IMR-90 (cell line): ENCODE measurements at regions not wholly inside any gene's neighbourhood (a gene's known extent, or its start where the extent isn't known, plus 50 kb on each side); places are given as distances from the start of the nearest gene placed in this dataset.
"Not testable (repeated sequence)": the region's sequence is repeated elsewhere in the genome, so short reads cannot be mapped to it uniquely, and the experiment has no call there.

Experiments
- ATAC-seq: fragments of 200-7000 bp; cut with Tn5 transposase; 2 replicates; pipeline ENCODE4 v1.9.1; 2020; ENCODE audit warnings: low read depth, mild to moderate bottlenecking, moderate library complexity
- BruUV-seq: library from RNA; stranded (reverse); fragments of 400-500 nt; replicated peaks from 2 replicates; lab custom pipeline; 2021; lab: Mats Ljungman, UMichigan
- CTCF ChIA-PET: fragments of 300-600 bp; formaldehyde crosslinking; extraction: SDS; loops from one replicate; lab custom pipeline; 2021; ENCODE audit warnings: antibody characterized with exemption; lab: Yijun Ruan, JAX
- POLR2A ChIA-PET: fragments of 300-600 bp; sonication (Branson Sonifier 250); formaldehyde crosslinking; loops from one replicate; lab custom pipeline; 2022; ENCODE audit warnings: antibody characterized with exemption; ENCODE audit not compliant: unreplicated experiment; lab: Charles Lee
- DNase-seq: peaks from one replicate; pipeline ENCODE4 v3.0.0; 2013
- H2AFZ ChIP-seq: replicated peaks from 2 replicates; pipeline ENCODE3; 2013; ENCODE audit warnings: low read length, mild to moderate bottlenecking; ENCODE audit not compliant: poor library complexity
- H2AK5ac ChIP-seq: 2 replicates; pipeline ENCODE4 v1.6.1; 2013; ENCODE audit warnings: low read depth, low read length, inconsistent platforms
- H2AK9ac ChIP-seq: replicated peaks from 2 replicates; pipeline ENCODE3; 2013; ENCODE audit warnings: mild to moderate bottlenecking, low read depth, low read length, moderate library complexity; ENCODE audit not compliant: poor library complexity
- H2BK120ac ChIP-seq: 2 replicates; pipeline ENCODE4 v1.6.1; 2013; ENCODE audit warnings: low read depth, low read length, inconsistent platforms
- H2BK15ac ChIP-seq: 3 replicates; pipeline ENCODE4 v1.6.1; 2013; ENCODE audit warnings: low read depth, low read length, inconsistent platforms
- H2BK20ac ChIP-seq: 2 replicates; pipeline ENCODE4 v1.6.1; 2013; ENCODE audit warnings: low read depth, mild to moderate bottlenecking, inconsistent platforms, low read length, moderate library complexity
- H2BK5ac ChIP-seq: 2 replicates; pipeline ENCODE4 v1.6.1; 2013; ENCODE audit warnings: mild to moderate bottlenecking, low read depth, low read length, inconsistent platforms; ENCODE audit not compliant: poor library complexity, severe bottlenecking
- H3K14ac ChIP-seq: replicated peaks from 2 replicates; pipeline ENCODE4 v1.6.1; 2013; ENCODE audit warnings: low read depth, low read length, inconsistent platforms
- H3K18ac ChIP-seq: 2 replicates; pipeline ENCODE4 v1.6.1; 2013; ENCODE audit warnings: low read depth, low read length, control low read depth
- H3K23ac ChIP-seq: 2 replicates; pipeline ENCODE4 v1.6.1; 2013; ENCODE audit warnings: low read depth, low read length, inconsistent platforms
- H3K27ac ChIP-seq: 2 replicates; pipeline ENCODE4 v1.5.1; 2013; ENCODE audit warnings: mild to moderate bottlenecking, control low read depth, low read length; ENCODE audit not compliant: insufficient read depth
- H3K27me3 ChIP-seq: 2 replicates; pipeline ENCODE4 v1.6.1; 2013; ENCODE audit warnings: low read length; ENCODE audit not compliant: control insufficient read depth, insufficient read depth
- H3K36me3 ChIP-seq: 2 replicates; pipeline ENCODE4 v1.6.1; 2013; ENCODE audit warnings: low read length, mixed read lengths; ENCODE audit not compliant: control insufficient read depth, insufficient read depth
- H3K4ac ChIP-seq: 2 replicates; pipeline ENCODE4 v1.6.1; 2013; ENCODE audit warnings: low read depth, low read length, inconsistent platforms
- H3K4me1 ChIP-seq: 2 replicates; pipeline ENCODE4 v1.6.1; 2013; ENCODE audit warnings: low read length, mixed read lengths; ENCODE audit not compliant: control insufficient read depth, insufficient read depth
- H3K4me2 ChIP-seq: 2 replicates; pipeline ENCODE4 v1.6.1; 2013; ENCODE audit warnings: low read depth, mild to moderate bottlenecking, control low read depth, low read length, moderate library complexity
- H3K4me3 ChIP-seq: 2 replicates; pipeline ENCODE4 v1.5.1; 2013; ENCODE audit warnings: low read depth, mild to moderate bottlenecking, control low read depth, low read length, moderate library complexity; ENCODE audit not compliant: insufficient read depth
- H3K56ac ChIP-seq: 2 replicates; pipeline ENCODE4 v1.6.1; 2013; ENCODE audit warnings: low read length, inconsistent platforms; ENCODE audit not compliant: insufficient read depth; ENCODE audit errors: extremely low read depth
- H3K79me1 ChIP-seq, 2 experiments: 2 replicates each; pipeline ENCODE4 v1.6.1; 2013; ENCODE audit warnings: low read length in 2 of 2, inconsistent platforms in 1 of 2, low read depth in 1 of 2
- H3K9ac ChIP-seq: 2 replicates; pipeline ENCODE4 v1.6.1; 2013; ENCODE audit warnings: low read depth, low read length, control low read depth
- H3K9me1 ChIP-seq: 2 replicates; pipeline ENCODE4 v1.6.1; 2013; ENCODE audit warnings: low read length, inconsistent platforms; ENCODE audit not compliant: insufficient read depth
- H3K9me3 ChIP-seq: 2 replicates; pipeline ENCODE4 v1.6.1; 2013; ENCODE audit warnings: low read length; ENCODE audit not compliant: control insufficient read depth, insufficient read depth
- H4K20me1 ChIP-seq: 2 replicates; pipeline ENCODE4 v1.6.1; 2013; ENCODE audit warnings: low read length, inconsistent platforms; ENCODE audit not compliant: insufficient read depth
- H4K5ac ChIP-seq: 2 replicates; pipeline ENCODE4 v1.6.1; 2013; ENCODE audit warnings: mild to moderate bottlenecking, low read depth, low read length, control low read depth
- H4K8ac ChIP-seq, 2 experiments: 2 replicates each; pipeline ENCODE4 v1.6.1; 2013; ENCODE audit warnings: low read depth in 2 of 2, low read length in 2 of 2, control low read depth in 1 of 2, inconsistent platforms in 1 of 2
- H4K91ac ChIP-seq: 2 replicates; pipeline ENCODE4 v1.6.1; 2013; ENCODE audit warnings: low read depth, low read length, inconsistent platforms; ENCODE audit not compliant: insufficient read depth
- CHD1 ChIP-seq: IDR thresholded peaks from 2 replicates; pipeline ENCODE4 v1.6.1; 2012; ENCODE audit warnings: low read depth, low read length, improper control_type of control experiment
- MAFK ChIP-seq: IDR thresholded peaks from 2 replicates; pipeline ENCODE4 v1.6.1; 2012; ENCODE audit warnings: low read depth, low read length, improper control_type of control experiment
- NFE2L2 ChIP-seq: fragments of 150-350 bp; IDR thresholded peaks from 2 replicates; pipeline ENCODE4 v1.6.1; 2016; ENCODE audit warnings: low read depth, mild to moderate bottlenecking, low read length
- WGBS, 2 experiments: methylation state at CpG; one replicate each; pipeline versions ENCODE4 v1.1.5 to v1.1.7; 2013; ENCODE audit warnings: missing lambda C conversion rate in 2 of 2; ENCODE audit not compliant: insufficient read length in 1 of 2; ENCODE audit errors: extremely low coverage in 2 of 2; 5-methylcytosine and 5-hydroxymethylcytosine counted together
- dilution Hi-C: fragments of 300-500 bp; cut with HindIII; formaldehyde crosslinking; loops from one replicate; pipeline ENCODE4 v1.14.3; 2018; ENCODE audit warnings: low sequenced_read_pairs; ENCODE audit not compliant: unreplicated experiment
- in situ Hi-C: fragments of 300-500 bp; cut with MboI; formaldehyde crosslinking; loops from 3 replicates; pipeline ENCODE4 v1.14.3; 2019; ENCODE audit warnings: low sequenced_read_pairs, inconsistent platforms, mixed read lengths
- intact Hi-C: fragments of 100-400 bp; cut with micrococcal nuclease; formaldehyde crosslinking; loops from 2 replicates; pipeline ENCODE4 v1.10.0; 2022

- Histone ChIP-seq H2BK120ac (no peak overlapping the region), H2BK5ac (no peak overlapping the region), H3K56ac (no peak overlapping the region), H4K20me1 (no peaks in the 10 kb centered on the region), H3K4me2 (no peak overlapping the region), H3K23ac (no peak overlapping the region), H3K9me1 (no peaks in the 10 kb centered on the region), H3K27me3 (no peaks in the 10 kb centered on the region), H3K27ac (no peak overlapping the region), H4K5ac (no peak overlapping the region), H3K79me1 (no peaks in the 10 kb centered on the region), H3K9ac (no peak overlapping the region), H3K4me3 (no peak overlapping the region), H3K4me1 (no peaks in the 10 kb centered on the region), H3K4ac (no peak overlapping the region), H3K9me3 (no peaks in the 10 kb centered on the region), H2AFZ (no peak overlapping the region), H2AK5ac (no peak overlapping the region), H3K18ac (no peak overlapping the region), H3K36me3 (no peaks in the 10 kb centered on the region), H2BK15ac (no peak overlapping the region), H2AK9ac (no peak overlapping the region), H4K8ac (no peak overlapping the region), H2BK20ac (no peak overlapping the region), H3K14ac (no peak overlapping the region), H4K91ac (no peak overlapping the region)
- ChIA-PET CTCF (interaction anchor here (0.6 kb wide), 1 partner anchor 1701 kb away, joined by 3 read pairs; no protein-coding TSS in a partner anchor), POLR2A (no interaction called here)
- ATAC-seq (no peak), DNase-seq (no peak)
- intact Hi-C loops (no loop called here), in situ Hi-C loops (loop anchor here (25.0 kb wide), 1 partner anchor 1099 kb away; the partner anchor contains the start of gene FAT4), dilution Hi-C loops (no loop called here)
- TF ChIP-seq NFE2L2 (no peak), MAFK (peak; percentile 64), CHD1 (no peak)
- no CpG with 5 or more reads among the region's 2 CpGs for WGBS, 2 experiments
- no TSS peak for BruUV-seq
Observed at GRCh38 chr4:126411047-126411446, 1096.3 kb downstream of the FAT4 start.

- BruUV-seq, H3K27me3 ChIP-seq, H3K18ac ChIP-seq, H3K14ac ChIP-seq, H4K20me1 ChIP-seq, DNase-seq, H3K9me3 ChIP-seq, H4K5ac ChIP-seq, H2BK15ac ChIP-seq, H3K36me3 ChIP-seq, H3K4me1 ChIP-seq, H3K9ac ChIP-seq, ATAC-seq, H2AK5ac ChIP-seq, H2AK9ac ChIP-seq, dilution Hi-C loops, H3K4ac ChIP-seq, H3K4me3 ChIP-seq, H4K91ac ChIP-seq, H2BK5ac ChIP-seq, H3K23ac ChIP-seq, H2BK120ac ChIP-seq, H3K9me1 ChIP-seq, H3K56ac ChIP-seq, H4K8ac ChIP-seq, H3K27ac ChIP-seq, H3K4me2 ChIP-seq, H2AFZ ChIP-seq, H3K79me1 ChIP-seq, CTCF ChIA-PET, H2BK20ac ChIP-seq, POLR2A ChIA-PET, intact Hi-C loops: not testable (repeated sequence)
- WGBS, 2 experiments = no CpG with 5 or more reads among the region's 1 CpG
- in situ Hi-C loops = loop anchor here (25.0 kb wide), 1 partner anchor 1100 kb away; the partner anchor contains the start of gene FAT4
Observed at GRCh38 chr4:126412310-126412709, 1097.6 kb downstream of the FAT4 start.
